ENCODE measurements at regions not wholly inside any gene's neighbourhood (a gene's known extent, or its start where the extent isn't known, plus 50 kb on each side); places are given as distances from the start of the nearest gene placed in this dataset.

GRCh38 chr12:28830491-28830890, 318.6 kb upstream of the FAR2 start:
- H3K4me3 ChIP-seq (ENCODE audit: low read depth, low read length), result no peak overlapping the region
- POLR2A ChIA-PET, result no interaction called here
- no peaks in the 10 kb centered on the region for H3K4me1 ChIP-seq (ENCODE audit: control insufficient read depth, insufficient read depth, low read length)
- TF ChIP-seq ZNF558 (tag by site-specific recombination; IDR thresholded peaks at IDR 0.05) (no peak), ZNF423 (tag by site-specific recombination; IDR thresholded peaks at IDR 0.05) (no peak), ZNF175 (tag by site-specific recombination; IDR thresholded peaks at IDR 0.05) (no peak), TSHZ1 (tag by site-specific recombination; IDR thresholded peaks at IDR 0.05; ENCODE audit: borderline replicate concordance) (no peak), ZNF791 (tag by site-specific recombination; IDR thresholded peaks at IDR 0.05) (no peak), ZNF394 (tag by site-specific recombination; IDR thresholded peaks at IDR 0.05; ENCODE audit: borderline replicate concordance) (no peak), ZNF366 (tag by site-specific recombination; conservative IDR thresholded peaks at IDR 0.05) (no peak), BCL6B (tag by site-specific recombination; IDR thresholded peaks at IDR 0.05) (no peak)
- H3K36me3 ChIP-seq (ENCODE audit: control insufficient read depth in 2 of 2, insufficient read depth in 1 of 2, low read length in 2 of 2), result no peaks in the 10 kb centered on the region
- CTCF ChIA-PET, result no interaction called here
- H3K9me3 ChIP-seq (ENCODE audit: control insufficient read depth, insufficient read depth, low read depth, low read length), result no peaks in the 10 kb centered on the region
- no peak overlapping the region for H3K27ac ChIP-seq (ENCODE audit: extremely low read depth, low read depth, low read length)

- Histone ChIP-seq H3K36me3 (ENCODE audit: control insufficient read depth in 2 of 2, insufficient read depth in 1 of 2, low read length in 2 of 2) (no peaks in the 10 kb centered on the region), H3K4me3 (ENCODE audit: low read depth, low read length) (no peak overlapping the region), H3K27ac (ENCODE audit: extremely low read depth, low read depth, low read length) (no peak overlapping the region), H3K4me1 (ENCODE audit: control insufficient read depth, insufficient read depth, low read length) (no peaks in the 10 kb centered on the region), H3K9me3 (ENCODE audit: control insufficient read depth, insufficient read depth, low read depth, low read length) (no peaks in the 10 kb centered on the region)
- TF ChIP-seq ZNF19 (tag by site-specific recombination; IDR thresholded peaks at IDR 0.05; ENCODE audit: low read depth), result no peak
- POLR2A ChIA-PET, result no interaction called here
- CTCF ChIA-PET, result interaction anchor here (1.6 kb wide), 1 partner anchor 28 kb away, joined by 4 read pairs; no protein-coding TSS in a partner anchor
Observed at GRCh38 chr12:28844718-28845117, 304.4 kb upstream of the FAR2 start.

GRCh38 chr12:28851781-28852180, 297.3 kb upstream of the FAR2 start:
- ChIA-PET POLR2A (no interaction called here), CTCF (no interaction called here)
- Histone ChIP-seq H3K36me3 (ENCODE audit: control insufficient read depth in 2 of 2, insufficient read depth in 1 of 2, low read length in 2 of 2) (no peaks in the 10 kb centered on the region), H3K27ac (ENCODE audit: extremely low read depth, low read depth, low read length) (no peak overlapping the region), H3K4me1 (ENCODE audit: control insufficient read depth, insufficient read depth, low read length) (no peaks in the 10 kb centered on the region), H3K4me3 (ENCODE audit: low read depth, low read length) (no peak overlapping the region), H3K9me3 (ENCODE audit: control insufficient read depth, insufficient read depth, low read depth, low read length) (no peaks in the 10 kb centered on the region)
- TF ChIP-seq ZNF155 (tag by site-specific recombination; IDR thresholded peaks at IDR 0.05) (no peak), ZNF416 (tag by site-specific recombination; IDR thresholded peaks at IDR 0.05) (no peak), ZNF280D (tag by site-specific recombination; IDR thresholded peaks at IDR 0.05) (no peak), ZNF302 (tag by site-specific recombination; IDR thresholded peaks at IDR 0.05; ENCODE audit: low read depth) (no peak), ZNF843 (tag by site-specific recombination; IDR thresholded peaks at IDR 0.05) (no peak), ZNF621 (tag by site-specific recombination; IDR thresholded peaks at IDR 0.05) (no peak), ZNF391 (tag by site-specific recombination; IDR thresholded peaks at IDR 0.05; ENCODE audit: borderline replicate concordance, low read depth) (no peak), ZBTB7A (tag by site-specific recombination; IDR thresholded peaks at IDR 0.05; ENCODE audit: low read depth) (no peak), ZBTB44 (tag by site-specific recombination; IDR thresholded peaks at IDR 0.05) (no peak), ZNF664 (tag by site-specific recombination; IDR thresholded peaks at IDR 0.05) (no peak), ZBTB21 (tag by site-specific recombination; IDR thresholded peaks at IDR 0.05) (no peak), ZBTB1 (tag by site-specific recombination; IDR thresholded peaks at IDR 0.05) (no peak), ZNF248 (tag by site-specific recombination; IDR thresholded peaks at IDR 0.05) (no peak), ZNF394 (tag by site-specific recombination; IDR thresholded peaks at IDR 0.05; ENCODE audit: borderline replicate concordance) (no peak), ZNF585B (tag by site-specific recombination; IDR thresholded peaks at IDR 0.05) (no peak), ZEB2 (tag by site-specific recombination; IDR thresholded peaks at IDR 0.05) (no peak), KLF10 (tag by site-specific recombination; IDR thresholded peaks at IDR 0.05) (no peak)

Data from HEK293 (cell line).